Colon (tissue), 2 donors: ENCODE measurements at regions not wholly inside any gene's neighbourhood (a gene's known extent, or its start where the extent isn't known, plus 50 kb on each side); places are given as distances from the start of the nearest gene placed in this dataset.
"Not testable (repeated sequence)": the region's sequence is repeated elsewhere in the genome, so short reads cannot be mapped to it uniquely, and the experiment has no call there.

ENCODE experiments used
- FAIRE-seq: peaks from 2 replicates; lab custom pipeline; 2012; peaks lifted over from hg19 to GRCh38; lab: Jason Lieb, UNC
- donor health status: control.
- donor health status: control.

DNA sequence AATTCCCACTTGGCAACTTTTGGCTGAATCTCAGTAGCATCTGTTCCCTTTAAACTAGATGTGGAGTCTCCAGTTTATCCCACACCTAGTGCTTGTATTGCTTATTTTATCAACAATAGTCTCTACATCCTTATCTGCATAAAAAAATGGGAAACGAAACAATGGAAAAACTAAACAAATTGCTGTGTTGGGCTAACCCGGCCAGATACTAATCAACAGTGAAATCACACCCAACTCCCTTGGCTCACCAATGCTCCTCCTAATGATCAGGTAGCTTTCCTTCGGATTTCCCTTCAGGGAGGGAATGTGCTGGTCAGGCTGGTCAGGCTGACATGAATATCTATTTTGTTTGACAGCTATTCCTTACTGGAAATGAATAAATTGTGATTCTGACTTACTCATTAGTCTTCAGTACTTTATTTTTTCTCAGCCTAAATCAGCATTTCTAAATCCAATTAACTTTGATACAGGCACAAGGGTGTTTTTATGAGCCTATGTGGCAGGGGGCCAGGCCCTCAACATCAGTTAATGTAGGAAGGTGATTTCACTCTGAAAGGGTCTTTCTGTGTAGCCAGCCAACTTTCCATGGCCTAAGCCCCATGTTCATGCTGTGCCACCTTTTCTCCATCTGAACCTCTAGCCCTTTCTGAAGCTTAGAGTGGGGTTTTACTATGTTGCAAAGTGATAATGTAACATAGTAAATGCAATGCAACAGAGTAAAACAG is 170.5 kb upstream of the NPSR1 start:
- FAIRE-seq = no peak

DNA sequence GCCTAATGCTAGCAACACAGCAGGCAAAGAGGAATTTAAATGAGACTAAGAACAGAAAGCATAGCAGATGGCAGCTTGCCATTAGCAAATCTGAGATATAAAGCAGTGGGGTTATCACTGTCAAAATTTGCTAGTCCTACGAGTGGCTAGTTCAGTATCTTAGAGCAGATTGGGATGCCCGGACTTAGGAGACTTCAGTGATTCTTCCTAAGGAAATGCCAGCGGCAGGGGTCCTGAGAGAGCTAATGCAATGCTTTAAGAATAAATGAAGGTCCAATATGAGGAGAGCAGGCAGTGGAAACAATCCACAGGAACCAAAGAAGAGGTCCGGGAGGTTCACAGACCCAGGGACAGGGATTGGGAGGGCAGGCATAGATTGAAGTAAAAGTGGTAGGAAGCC is 169.3 kb upstream of the NPSR1 start:
- no peak for FAIRE-seq

DNA sequence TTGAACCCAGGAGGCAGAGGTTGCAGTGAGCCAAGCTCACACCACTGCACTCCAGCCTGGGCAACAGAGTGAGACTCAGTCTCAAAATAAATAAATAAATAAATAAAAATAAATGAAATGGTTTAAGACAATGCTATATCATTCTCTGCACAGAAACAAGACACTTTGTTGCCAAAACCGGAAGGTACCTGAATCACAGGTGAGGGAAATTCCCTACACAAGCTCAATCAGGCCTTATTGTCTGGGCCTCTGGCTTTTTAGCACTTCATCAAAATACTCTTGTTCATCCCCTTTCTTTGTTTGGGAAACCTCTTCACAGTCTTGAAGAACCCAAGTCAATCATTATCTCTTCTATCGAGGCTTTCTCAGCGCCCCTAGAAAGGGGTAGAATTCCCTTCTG is 166.1 kb upstream of the NPSR1 start:
- FAIRE-seq = no peak

DNA sequence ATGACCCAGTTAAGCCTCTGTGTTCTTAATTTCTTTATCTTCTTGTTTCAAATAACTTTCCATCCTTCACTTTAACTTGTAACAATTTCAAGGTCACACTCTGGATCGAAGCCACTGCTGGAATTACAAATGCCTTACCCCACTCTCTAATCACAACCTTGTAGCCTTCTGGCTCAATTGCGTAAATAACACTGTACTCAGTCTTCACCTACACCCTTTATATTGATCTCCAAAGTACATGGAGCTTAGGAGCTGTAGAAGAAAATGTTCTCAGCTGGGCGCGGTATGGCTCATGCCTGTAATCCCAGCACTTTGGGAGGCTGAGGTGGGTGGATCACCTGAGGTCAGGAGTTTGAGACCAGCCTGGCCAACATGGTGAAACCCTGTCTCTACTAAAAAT is 164.3 kb upstream of the NPSR1 start:
- no peak for FAIRE-seq

DNA sequence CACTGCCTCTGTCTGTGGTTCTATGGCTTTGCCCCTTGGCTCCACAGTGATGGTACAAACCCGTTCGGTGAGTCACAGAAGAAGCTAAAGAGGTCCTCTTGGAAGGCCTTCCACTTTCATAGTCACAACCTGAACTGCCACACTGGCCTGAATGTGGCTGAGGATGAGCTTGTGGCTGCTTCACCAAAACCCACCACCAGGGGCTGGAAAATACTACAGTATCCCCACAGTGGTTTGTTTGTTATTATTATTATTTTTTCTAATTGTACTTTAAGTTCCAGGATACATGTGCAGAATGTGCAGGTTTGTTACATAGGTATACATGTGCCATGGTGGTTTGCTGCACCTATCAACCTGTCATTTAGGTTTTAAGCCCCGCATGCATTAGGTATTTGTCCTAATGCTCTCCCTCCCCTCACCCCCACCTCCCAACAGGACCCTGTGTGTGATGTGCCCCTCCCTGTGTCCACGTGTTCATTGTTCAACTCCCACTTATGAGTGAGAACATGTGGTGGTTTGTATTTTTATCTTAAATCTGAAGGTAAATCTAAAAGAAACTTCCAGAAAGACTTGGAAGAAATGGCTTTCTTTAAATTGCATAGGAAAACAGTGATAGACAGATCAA is 160.8 kb upstream of the NPSR1 start:
- no peak for FAIRE-seq

DNA sequence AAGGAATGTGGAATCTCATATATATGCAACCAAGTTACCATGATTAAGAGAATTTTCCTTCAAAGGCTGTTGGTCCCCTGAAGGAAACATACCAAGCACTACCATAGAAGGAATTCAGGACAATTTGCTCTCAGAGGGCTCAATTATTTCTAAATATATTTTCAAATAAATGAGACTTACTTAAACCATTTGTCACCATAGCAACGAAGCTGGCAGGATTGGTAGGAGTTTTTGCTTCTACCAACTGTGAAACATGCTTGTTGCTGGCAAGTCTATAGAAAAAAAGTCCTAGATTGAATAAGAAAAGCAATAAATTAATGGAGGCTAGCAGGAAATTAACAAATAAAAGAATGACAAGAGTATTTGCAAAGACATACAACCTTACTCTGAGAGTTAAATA is 156.9 kb upstream of the NPSR1 start:
- FAIRE-seq = no peak

DNA sequence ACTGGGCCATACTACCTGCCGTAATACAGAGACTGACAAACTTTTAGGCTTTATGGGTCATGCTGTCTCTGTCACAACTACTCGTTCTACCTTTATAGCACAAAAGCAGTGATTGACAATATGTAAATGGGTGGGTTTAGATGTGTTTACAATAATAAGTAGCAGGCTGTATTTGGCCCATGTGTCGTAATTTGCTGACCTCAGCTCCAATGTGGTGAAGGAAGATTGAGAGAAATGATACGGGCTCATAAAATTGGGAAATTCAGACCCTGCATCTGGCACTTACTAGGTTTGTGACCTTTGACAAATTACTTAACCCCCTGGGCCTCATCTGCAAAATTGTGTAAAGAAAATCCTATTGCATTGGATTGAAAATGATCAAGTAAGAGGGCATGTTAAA is 150.8 kb upstream of the NPSR1 start:
- no peak for FAIRE-seq

DNA sequence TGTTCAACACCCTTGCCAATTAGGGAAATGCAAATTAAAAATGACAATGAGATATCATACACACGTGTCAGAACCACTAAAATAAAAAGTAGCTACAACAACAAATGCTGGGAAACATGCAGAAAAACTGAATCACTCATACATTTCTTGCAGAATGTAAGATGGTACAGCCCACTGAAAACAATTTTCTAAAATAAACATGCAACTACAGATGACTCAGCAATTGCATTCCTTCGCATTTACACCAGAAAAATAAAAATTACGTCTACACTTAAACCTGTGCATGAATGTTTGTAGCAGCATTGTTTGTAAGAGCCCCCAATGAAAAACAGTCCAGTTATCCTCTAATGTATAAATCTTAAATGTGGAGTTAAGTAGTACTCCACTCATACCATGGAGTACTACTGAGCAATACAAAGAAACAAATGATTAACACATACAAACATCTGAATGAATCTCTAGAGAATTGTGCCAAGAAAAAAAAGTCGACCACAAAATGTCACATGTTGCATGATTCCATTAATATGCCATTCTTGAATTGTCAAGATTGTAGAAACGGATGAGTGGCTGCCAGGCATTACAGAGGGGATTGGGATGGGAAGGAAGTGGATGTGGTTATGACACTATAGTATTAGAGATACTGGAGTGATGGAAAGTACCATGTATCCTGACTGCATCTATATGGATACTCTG is 134.6 kb upstream of the NPSR1 start:
- no peak for FAIRE-seq

DNA sequence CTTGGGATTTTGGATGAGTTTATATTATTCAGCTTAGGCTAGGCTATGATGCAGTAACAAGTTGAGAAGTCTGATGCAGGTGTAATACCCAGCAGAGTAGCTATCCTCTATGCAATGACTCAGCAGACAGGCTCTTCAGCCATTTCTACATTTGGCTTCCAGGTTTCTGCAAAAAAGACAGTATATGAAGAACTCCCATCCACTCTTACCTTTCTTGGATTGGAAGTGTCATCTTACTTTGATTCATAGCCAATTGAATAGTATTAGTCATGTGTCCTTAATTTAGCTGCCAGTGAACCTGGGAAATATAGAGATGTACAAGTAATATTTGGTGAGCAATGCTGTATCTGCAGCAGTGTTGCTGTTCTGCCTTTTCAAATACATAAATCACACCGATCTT is 127.8 kb upstream of the NPSR1 start:
- FAIRE-seq = no peak

DNA sequence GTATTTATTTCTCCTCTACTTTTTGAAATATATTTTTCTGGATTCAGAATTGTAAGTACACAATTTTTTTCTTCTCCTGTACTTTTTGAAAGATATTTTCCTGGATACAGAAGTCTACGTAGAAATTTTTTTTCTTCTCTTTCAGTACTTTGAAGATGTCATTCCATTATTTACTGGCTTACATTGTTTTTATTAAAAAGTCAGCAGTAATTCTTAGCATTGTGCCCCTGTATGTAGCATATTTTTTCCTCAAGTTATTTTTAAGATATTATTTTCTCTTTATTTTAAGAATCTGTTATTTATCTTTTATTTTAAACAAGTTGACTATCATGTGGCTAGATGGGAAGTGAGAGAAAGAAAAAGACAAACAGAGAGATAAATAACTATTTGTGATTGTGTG is 119.0 kb upstream of the NPSR1 start:
- FAIRE-seq = no peak

DNA sequence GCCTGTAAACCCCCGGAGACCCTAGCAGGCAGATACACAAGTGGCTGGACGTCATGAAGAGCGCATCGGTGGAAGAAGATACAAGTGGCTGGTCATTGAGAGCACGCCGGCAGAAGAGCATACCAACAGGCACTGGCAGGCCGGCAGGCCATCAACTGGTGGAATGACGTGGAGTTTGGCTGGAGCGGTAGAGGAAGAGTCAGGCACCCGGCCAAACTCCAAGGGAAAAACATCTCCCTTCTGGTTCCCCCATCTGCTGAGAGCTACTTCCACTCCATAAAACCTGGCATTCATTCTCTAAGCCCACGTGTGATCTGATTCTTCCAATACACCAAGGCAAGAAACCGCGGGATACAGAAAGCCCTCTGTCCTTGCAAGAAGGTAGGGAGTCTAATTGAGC is 113.4 kb upstream of the NPSR1 start:
- FAIRE-seq = no peak

DNA sequence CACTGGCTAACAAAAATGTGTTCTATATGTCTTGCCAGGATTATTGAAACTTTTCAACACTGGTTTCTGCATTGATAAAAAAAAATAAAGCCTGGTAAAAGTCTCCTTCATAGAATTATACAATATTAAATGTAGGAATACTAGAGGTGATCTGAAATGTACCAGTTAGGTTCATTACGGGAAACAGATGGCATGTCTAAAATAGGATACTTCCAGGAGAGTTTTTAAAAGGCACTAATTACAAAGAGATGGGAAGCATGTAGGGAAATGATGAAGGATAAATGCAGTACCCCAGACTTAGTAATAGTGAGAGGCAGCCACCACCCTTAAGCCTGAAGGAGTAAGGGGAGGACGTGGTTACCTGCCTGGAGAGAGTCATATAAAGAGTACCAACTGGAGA is 107.0 kb upstream of the NPSR1 start:
- FAIRE-seq = no peak

DNA sequence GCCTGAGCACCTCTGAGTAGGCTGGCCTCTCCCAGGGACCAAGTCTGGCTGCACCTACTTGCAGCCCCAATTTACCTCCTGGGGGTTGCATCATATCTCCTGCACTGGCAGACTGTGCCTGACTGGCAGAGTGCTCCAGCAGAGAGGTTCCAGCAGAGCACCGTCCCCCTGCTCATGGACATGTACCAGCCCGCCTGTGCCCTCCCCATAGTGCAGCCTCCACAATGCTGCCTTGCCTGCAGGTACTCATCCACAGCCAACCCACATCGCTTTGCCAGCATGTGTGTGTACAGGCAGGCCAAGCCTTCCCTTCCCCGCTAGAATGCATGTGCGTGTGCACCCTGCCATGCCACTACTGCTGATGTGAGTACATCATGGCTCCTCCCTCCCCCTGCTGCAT is 105.5 kb upstream of the NPSR1 start:
- no peak for FAIRE-seq

DNA sequence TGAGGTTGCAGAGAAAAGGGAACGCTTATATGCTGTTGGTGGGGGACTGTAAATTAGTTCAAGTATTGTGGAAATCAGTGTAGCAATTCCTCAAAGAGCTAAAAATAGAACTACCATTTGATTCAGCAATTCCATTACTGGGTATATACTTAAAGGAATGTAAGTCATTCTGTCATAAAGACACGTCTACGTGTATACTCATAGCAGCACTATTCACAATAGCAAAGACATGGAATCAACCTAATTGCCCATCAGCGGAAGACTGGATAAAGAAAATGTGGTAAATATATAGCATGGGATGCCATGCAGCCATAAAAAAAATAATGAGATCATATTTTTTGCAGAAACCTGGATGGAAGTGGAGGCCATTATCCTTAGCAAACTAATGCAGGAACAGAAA is 100.0 kb upstream of the NPSR1 start:
- no peak for FAIRE-seq

DNA sequence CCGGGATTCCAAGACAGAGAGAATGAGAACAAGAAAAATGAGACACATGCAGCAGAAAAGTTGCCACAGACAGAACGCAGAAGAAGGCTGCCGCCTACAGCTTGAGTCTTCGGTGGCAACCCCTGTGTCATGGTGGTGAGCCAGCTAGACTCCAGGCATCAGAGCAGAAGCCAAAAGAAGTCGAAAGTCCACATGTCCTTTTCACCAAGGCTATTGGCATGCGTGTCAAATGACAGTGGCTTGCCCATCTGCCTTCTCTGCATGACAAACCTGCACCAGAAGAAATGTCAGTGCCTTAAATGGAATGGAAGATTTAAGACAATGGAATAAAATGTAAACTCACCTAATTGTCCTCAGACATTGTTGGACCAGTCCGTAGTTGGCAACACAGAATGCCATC is 93.9 kb upstream of the NPSR1 start:
- no peak for FAIRE-seq

DNA sequence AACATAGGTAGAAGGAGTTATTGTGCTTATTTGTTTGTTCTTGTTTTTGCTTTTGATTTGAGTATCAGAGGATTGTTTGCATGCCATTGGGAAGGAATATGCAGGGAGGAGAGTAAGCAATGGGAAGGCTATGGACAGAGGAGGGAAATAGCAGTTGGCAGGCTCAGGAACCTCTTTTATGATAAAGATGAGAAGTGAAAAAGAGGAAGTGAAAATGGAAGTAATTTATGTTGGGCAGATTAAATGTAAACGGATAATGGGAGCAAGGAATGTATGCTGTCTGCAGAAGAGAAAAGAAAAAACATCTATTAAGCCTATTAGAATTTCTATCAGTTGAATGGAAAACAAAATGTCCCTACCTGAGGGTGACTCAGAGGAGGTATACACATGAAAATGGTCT is 90.1 kb upstream of the NPSR1 start:
- no peak for FAIRE-seq

DNA sequence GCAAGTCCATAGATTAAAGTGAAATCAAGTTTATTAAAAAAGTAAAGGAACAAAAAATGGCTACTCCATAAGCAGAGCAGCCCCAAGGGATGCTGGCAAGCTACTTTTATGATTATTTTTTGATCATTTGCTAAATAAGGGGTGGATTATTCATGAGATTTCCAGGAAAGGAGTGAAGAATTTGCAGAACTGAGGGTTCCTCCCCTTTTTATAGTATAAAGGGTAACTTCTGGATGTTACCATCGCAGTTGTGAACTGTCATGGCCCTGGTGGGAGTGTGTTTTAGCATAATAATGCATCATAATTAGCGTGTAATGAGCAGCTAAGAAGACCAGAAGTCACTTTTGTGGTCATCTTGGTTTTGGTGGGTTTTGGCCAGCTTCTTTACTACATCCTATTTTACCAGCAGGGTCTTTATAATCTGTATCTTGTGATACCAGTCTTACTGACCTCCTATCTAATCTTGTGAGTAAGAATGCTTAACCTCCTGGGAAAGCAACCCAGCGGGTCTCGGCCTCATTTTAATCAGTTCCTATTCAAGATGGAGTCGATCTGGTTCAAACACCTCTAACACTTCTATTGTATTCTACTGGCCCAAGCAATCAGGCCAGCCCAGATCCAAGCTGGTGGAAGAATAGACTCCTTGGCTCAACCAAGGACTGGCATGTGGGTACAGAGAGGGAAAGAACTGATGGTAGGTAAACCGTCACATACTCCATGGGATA is 87.9 kb upstream of the NPSR1 start:
- FAIRE-seq = no peak

DNA sequence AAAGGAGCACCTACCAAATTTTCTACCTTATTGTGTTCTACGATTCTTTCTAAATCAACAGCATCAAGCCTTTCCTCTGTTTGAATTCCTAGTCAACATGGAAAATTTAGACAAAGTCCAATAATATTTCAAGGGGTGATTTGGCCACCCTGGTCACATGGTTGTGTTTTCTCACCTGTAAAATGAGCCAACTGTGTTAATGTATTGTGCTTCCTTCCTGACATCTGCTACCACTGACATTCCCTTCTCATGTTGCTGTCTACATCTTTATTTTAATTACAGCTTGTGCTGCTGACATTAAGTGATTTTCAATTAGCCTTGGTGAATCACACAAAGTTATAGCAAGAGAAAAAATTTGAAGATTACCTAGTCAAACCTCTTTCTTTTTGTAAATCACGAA is 83.0 kb upstream of the NPSR1 start:
- FAIRE-seq = no peak

DNA sequence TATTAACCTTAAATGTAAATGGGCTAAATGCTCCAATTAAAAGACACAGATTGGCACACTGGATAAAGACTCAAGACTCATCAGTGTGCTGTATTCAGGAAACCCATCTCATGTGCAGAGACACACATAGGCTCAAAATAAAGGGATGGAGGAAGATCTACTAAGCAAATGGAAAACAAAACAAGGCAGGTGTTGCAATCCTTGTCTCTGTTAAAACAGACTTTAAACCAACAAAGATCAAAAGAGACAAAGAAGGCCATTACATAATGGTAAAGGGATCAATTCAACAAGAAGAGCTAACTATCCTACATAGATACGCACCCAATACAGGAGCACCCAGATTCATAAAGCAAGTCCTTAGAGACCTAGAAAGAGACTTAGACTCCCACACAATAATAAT is 80.1 kb upstream of the NPSR1 start:
- FAIRE-seq = not testable (repeated sequence)

DNA sequence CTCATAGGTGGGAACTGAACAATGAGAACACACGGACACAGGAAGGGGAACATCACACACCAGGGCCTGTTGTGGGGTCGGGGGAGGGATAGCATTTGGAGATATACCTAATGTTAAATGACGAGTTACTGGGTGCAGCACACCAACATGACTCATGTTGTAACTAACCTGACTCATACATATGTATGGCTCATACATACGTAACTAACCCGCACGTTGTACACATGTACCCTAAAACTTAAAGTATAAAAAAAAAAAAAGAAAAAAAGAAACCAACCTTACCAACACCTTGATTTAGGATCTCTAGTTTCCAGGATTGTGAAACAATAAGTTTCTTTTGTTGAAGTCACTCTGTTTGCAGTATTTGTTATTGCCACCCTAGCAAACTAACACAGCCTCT is 76.3 kb upstream of the NPSR1 start:
- FAIRE-seq = not testable (repeated sequence)

DNA sequence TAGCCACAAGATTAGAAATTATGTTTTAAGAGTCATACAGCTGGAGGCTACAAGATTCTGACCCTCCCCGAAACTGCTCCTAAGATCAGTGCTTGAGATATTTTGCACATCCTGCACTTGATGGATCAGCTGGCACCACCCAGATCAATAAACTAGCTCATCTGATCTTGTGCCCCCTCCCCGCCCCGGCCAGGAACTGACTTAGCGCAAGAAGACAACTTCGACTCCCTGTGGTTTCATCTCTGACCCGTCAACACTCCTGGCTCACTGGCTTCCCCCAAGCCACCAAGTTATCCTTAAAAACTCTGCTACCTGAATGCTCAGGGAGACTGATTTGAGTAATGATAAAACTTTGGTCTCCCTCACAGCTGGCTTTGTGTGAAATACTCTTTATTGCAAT is 73.5 kb upstream of the NPSR1 start:
- no peak for FAIRE-seq

DNA sequence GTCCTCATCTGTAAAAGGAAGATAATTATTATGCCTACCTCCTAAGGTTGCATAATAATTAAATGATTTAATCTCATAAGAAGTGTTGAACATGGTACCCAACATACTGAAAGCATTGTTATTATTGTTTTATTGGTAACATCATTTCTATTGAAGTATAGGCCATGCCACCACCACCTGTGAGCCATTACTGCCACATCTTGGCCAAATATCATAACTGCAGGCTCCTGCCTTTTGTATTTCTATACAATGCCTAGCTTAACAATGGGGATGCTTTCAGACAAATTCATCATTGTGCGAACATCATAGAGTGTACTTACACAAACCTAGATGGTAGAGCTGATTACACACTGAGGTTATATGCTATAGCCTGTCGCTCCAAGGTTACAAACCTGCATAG is 61.1 kb upstream of the NPSR1 start:
- no peak for FAIRE-seq
